ENCODE measurements at regions not wholly inside any gene's neighbourhood (a gene's known extent, or its start where the extent isn't known, plus 50 kb on each side); places are given as distances from the start of the nearest gene placed in this dataset.

DNA sequence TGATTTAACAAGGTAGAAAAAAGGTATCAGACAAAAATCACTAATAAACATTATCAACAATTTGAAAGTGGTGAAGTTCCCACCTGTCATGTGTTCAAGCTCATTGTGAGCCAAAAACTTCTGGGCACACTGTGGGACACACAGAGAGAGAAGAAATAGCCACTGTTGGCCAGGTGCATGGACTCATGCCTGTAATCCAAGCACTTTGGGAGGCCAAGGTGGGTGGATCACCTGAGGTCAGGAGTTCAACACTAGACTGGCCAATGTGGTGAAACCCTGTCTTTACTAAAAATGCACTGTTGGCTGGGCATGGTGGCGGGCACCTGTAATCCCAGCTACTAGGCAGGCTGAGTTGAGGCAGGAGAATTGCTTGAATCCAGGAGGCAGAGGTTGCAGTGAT is 167.4 kb downstream of the TOX3 start:
- no peak overlapping the region for H2AFZ ChIP-seq (ENCODE audit: low read length)
- no peak overlapping the region for H3K4me3 ChIP-seq (ENCODE audit: insufficient read depth, low read length)
- H3K27me3 ChIP-seq (ENCODE audit: insufficient read depth, low read length) = no peaks in the 10 kb centered on the region
- no peaks in the 10 kb centered on the region for H3K36me3 ChIP-seq (ENCODE audit: insufficient read depth, low read length)
- H3K79me2 ChIP-seq (ENCODE audit: insufficient read depth, low read length) = no peaks in the 10 kb centered on the region
- no peak for DNase-seq (ENCODE audit: insufficient read length, low spot score, missing footprints)
- TF ChIP-seq, protein P1, sequence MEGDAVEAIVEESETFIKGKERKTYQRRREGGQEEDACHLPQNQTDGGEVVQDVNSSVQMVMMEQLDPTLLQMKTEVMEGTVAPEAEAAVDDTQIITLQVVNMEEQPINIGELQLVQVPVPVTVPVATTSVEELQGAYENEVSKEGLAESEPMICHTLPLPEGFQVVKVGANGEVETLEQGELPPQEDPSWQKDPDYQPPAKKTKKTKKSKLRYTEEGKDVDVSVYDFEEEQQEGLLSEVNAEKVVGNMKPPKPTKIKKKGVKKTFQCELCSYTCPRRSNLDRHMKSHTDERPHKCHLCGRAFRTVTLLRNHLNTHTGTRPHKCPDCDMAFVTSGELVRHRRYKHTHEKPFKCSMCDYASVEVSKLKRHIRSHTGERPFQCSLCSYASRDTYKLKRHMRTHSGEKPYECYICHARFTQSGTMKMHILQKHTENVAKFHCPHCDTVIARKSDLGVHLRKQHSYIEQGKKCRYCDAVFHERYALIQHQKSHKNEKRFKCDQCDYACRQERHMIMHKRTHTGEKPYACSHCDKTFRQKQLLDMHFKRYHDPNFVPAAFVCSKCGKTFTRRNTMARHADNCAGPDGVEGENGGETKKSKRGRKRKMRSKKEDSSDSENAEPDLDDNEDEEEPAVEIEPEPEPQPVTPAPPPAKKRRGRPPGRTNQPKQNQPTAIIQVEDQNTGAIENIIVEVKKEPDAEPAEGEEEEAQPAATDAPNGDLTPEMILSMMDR (IDR thresholded peaks at IDR 0.05; ENCODE audit: extremely low read depth, low read depth, low read length) = no peak
- H3K9me3 ChIP-seq (ENCODE audit: low read depth, low read length) = peaks cover 1% of the 10 kb centered on the region
- H4K20me1 ChIP-seq (ENCODE audit: insufficient read depth, low read length) = no peaks in the 10 kb centered on the region
- H3K4me2 ChIP-seq (ENCODE audit: insufficient read depth, low read length) = no peak overlapping the region
- H3K4me1 ChIP-seq (ENCODE audit: insufficient read depth, low read length) = no peaks in the 10 kb centered on the region
- H3K27ac ChIP-seq (ENCODE audit: low read depth, low read length) = no peak overlapping the region

DNA sequence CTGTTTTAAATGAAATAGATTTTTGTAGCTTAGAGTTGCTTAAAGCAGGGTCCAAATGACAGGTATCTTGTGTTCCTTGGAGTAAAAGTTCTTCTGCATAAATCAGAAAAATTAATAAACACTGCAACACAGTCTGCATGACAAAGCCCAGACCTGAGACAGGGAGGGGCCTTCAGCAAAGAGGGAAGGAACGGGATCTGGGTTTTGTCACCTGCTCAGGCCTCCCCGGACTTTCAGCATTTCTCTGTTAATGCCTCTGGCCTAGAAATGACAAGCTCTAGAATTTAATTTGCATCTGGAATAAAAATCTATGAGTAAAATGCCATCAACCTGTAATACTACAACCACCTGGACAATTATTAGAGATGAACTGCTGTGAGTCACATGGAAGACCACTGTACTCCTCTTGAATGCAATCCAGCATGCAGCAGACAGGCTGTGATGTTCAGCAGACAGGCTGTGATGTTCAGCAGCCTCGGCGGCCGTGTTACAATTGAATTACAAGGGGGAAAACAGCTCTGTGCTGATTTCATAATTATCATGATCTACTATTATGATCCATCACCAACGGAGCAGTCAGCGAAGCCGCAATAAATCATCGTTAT is 170.2 kb downstream of the TOX3 start:
- TF ChIP-seq, protein P1 (IDR thresholded peaks at IDR 0.05; ENCODE audit: extremely low read depth, low read depth, low read length) = no peak
- H3K27me3 ChIP-seq (ENCODE audit: insufficient read depth, low read length) = no peaks in the 10 kb centered on the region
- no peak for DNase-seq (ENCODE audit: insufficient read length, low spot score, missing footprints)

GRCh38 chr16:52372313-52372712 is 174.6 kb downstream of the TOX3 start:
- TF ChIP-seq, protein P1 (IDR thresholded peaks at IDR 0.05; ENCODE audit: extremely low read depth, low read depth, low read length) = no peak
- Histone ChIP-seq H3K27ac (ENCODE audit: low read depth, low read length) (no peak overlapping the region), H3K79me2 (ENCODE audit: insufficient read depth, low read length) (no peaks in the 10 kb centered on the region), H3K27me3 (ENCODE audit: insufficient read depth, low read length) (no peaks in the 10 kb centered on the region), H2AFZ (ENCODE audit: low read length) (no peak overlapping the region), H3K4me2 (ENCODE audit: insufficient read depth, low read length) (no peak overlapping the region), H3K4me1 (ENCODE audit: insufficient read depth, low read length) (no peaks in the 10 kb centered on the region), H4K20me1 (ENCODE audit: insufficient read depth, low read length) (no peaks in the 10 kb centered on the region), H3K36me3 (ENCODE audit: insufficient read depth, low read length) (no peaks in the 10 kb centered on the region), H3K4me3 (ENCODE audit: insufficient read depth, low read length) (no peak overlapping the region), H3K9me3 (ENCODE audit: low read depth, low read length) (peaks cover 7% of the 10 kb centered on the region)
- no peak for DNase-seq (ENCODE audit: insufficient read length, low spot score, missing footprints)

More for the DNA sequence above, 170.2 kb downstream of the TOX3 start:
- H3K9me3 ChIP-seq (ENCODE audit: low read depth, low read length) = peaks cover 3% of the 10 kb centered on the region
- no peak overlapping the region for H3K4me3 ChIP-seq (ENCODE audit: insufficient read depth, low read length)
- no peak overlapping the region for H3K4me2 ChIP-seq (ENCODE audit: insufficient read depth, low read length)
- H3K27ac ChIP-seq (ENCODE audit: low read depth, low read length) = no peak overlapping the region
- H4K20me1 ChIP-seq (ENCODE audit: insufficient read depth, low read length) = no peaks in the 10 kb centered on the region
- H3K36me3 ChIP-seq (ENCODE audit: insufficient read depth, low read length) = no peaks in the 10 kb centered on the region
- no peak overlapping the region for H2AFZ ChIP-seq (ENCODE audit: low read length)
- no peaks in the 10 kb centered on the region for H3K79me2 ChIP-seq (ENCODE audit: insufficient read depth, low read length)
- no peaks in the 10 kb centered on the region for H3K4me1 ChIP-seq (ENCODE audit: insufficient read depth, low read length)

GRCh38 chr16:52368859-52369258 is 178.1 kb downstream of the TOX3 start:
- H3K36me3 ChIP-seq (ENCODE audit: insufficient read depth, low read length) = no peaks in the 10 kb centered on the region

More at GRCh38 chr16:52368859-52369258, 178.1 kb downstream of the TOX3 start:
- TF ChIP-seq, protein P1 (IDR thresholded peaks at IDR 0.05; ENCODE audit: extremely low read depth, low read depth, low read length) = no peak
- Histone ChIP-seq H3K4me2 (ENCODE audit: insufficient read depth, low read length) (no peak overlapping the region), H3K4me1 (ENCODE audit: insufficient read depth, low read length) (no peaks in the 10 kb centered on the region), H3K27ac (ENCODE audit: low read depth, low read length) (no peak overlapping the region), H3K9me3 (ENCODE audit: low read depth, low read length) (peaks cover 8% of the 10 kb centered on the region), H4K20me1 (ENCODE audit: insufficient read depth, low read length) (no peaks in the 10 kb centered on the region), H3K27me3 (ENCODE audit: insufficient read depth, low read length) (no peaks in the 10 kb centered on the region), H3K4me3 (ENCODE audit: insufficient read depth, low read length) (no peak overlapping the region), H2AFZ (ENCODE audit: low read length) (no peak overlapping the region), H3K79me2 (ENCODE audit: insufficient read depth, low read length) (no peaks in the 10 kb centered on the region)
- DNase-seq (ENCODE audit: insufficient read length, low spot score, missing footprints) = no peak
